Smooth muscle cell (in vitro differentiated cells): ENCODE measurements at regions not wholly inside any gene's neighbourhood (a gene's known extent, or its start where the extent isn't known, plus 50 kb on each side); places are given as distances from the start of the nearest gene placed in this dataset.

Experiments
- DNase-seq: peaks from one replicate; lab custom pipeline; 2025; ENCODE audit not compliant: unreplicated experiment; lab: John Stamatoyannopoulos, UW
- H2AFZ ChIP-seq: fragments of 200-600 bp; sonication (generic); 2 replicates; pipeline ENCODE4 v1.6.0; 2016; ENCODE audit warnings: antibody characterized with exemption, low read depth, mild to moderate bottlenecking
- H3F3A ChIP-seq: fragments of 200-600 bp; sonication (generic); 2 replicates; pipeline ENCODE4 v1.6.0; 2017; ENCODE audit warnings: antibody characterized with exemption, low read depth
- H3K27ac ChIP-seq: fragments of 200-600 bp; sonication (generic); 2 replicates; pipeline ENCODE4 v1.5.1; 2016; ENCODE audit warnings: low read depth, mild to moderate bottlenecking
- H3K27me3 ChIP-seq: fragments of 200-600 bp; sonication (generic); 2 replicates; pipeline ENCODE4 v1.6.1; 2016; ENCODE audit warnings: low read depth, mild to moderate bottlenecking
- H3K36me3 ChIP-seq: fragments of 200-600 bp; sonication (generic); 2 replicates; pipeline ENCODE4 v1.5.1; 2016; ENCODE audit warnings: low read depth
- H3K4me1 ChIP-seq: fragments of 200-600 bp; sonication (generic); 2 replicates; pipeline ENCODE4 v1.5.1; 2016; ENCODE audit warnings: low read depth
- H3K4me2 ChIP-seq: fragments of 200-600 bp; sonication (generic); 2 replicates; pipeline ENCODE4 v1.6.0; 2016; ENCODE audit warnings: mild to moderate bottlenecking
- H3K4me3 ChIP-seq: fragments of 200-600 bp; sonication (generic); 2 replicates; pipeline ENCODE4 v1.5.1; 2016; ENCODE audit warnings: mild to moderate bottlenecking
- H3K79me2 ChIP-seq: fragments of 200-600 bp; sonication (generic); 2 replicates; pipeline ENCODE4 v1.6.0; 2016; ENCODE audit warnings: low read depth, mild to moderate bottlenecking
- H3K9ac ChIP-seq: fragments of 200-600 bp; sonication (generic); 2 replicates; pipeline ENCODE4 v1.6.0; 2016; ENCODE audit warnings: low read depth
- H3K9me3 ChIP-seq: fragments of 200-600 bp; sonication (generic); replicated peaks from 2 replicates; pipeline ENCODE4 v1.5.1; 2016; ENCODE audit warnings: low read depth
- H4K20me1 ChIP-seq: fragments of 200-600 bp; sonication (generic); 2 replicates; pipeline ENCODE4 v1.6.0; 2016; ENCODE audit warnings: low read depth
- CTCF ChIP-seq: fragments of 200-600 bp; sonication (generic); IDR thresholded peaks from 2 replicates; pipeline ENCODE4 v1.5.1; 2017; ENCODE audit warnings: borderline replicate concordance, mild to moderate bottlenecking, antibody characterized with exemption; ENCODE audit not compliant: insufficient read depth, poor library complexity, severe bottlenecking
- WGBS: methylation state at CpG from one replicate; pipeline ENCODE4 v1.1.7; 2016; ENCODE audit warnings: low lambda C conversion rate; 5-methylcytosine and 5-hydroxymethylcytosine counted together

GRCh38 chr10:69703256-69703655 lies 73.2 kb downstream of the FAM241B start:
- Histone ChIP-seq H3K27me3 (peaks cover 25% of the 10 kb centered on the region), H4K20me1 (no peaks in the 10 kb centered on the region), H3F3A (no peaks in the 10 kb centered on the region), H3K9ac (peak overlapping the region; percentile 31), H3K36me3 (no peaks in the 10 kb centered on the region), H3K9me3 (no peaks in the 10 kb centered on the region), H3K4me3 (no peak overlapping the region), H3K27ac (peak overlapping the region; percentile 78), H3K79me2 (no peaks in the 10 kb centered on the region), H3K4me2 (peak overlapping the region; percentile 46), H3K4me1 (no peaks in the 10 kb centered on the region), H2AFZ (no peak overlapping the region)
- DNase-seq: no peak
- TF ChIP-seq CTCF: no peak
- WGBS: 46% methylated on average over 3 of the region's 3 CpGs

- Histone ChIP-seq H2AFZ (no peak overlapping the region), H3K4me1 (no peaks in the 10 kb centered on the region), H3K4me2 (peak overlapping the region; percentile 46), H3K27ac (peak overlapping the region; percentile 78), H3K9ac (peak overlapping the region; percentile 31), H3K36me3 (no peaks in the 10 kb centered on the region), H3F3A (no peaks in the 10 kb centered on the region), H4K20me1 (no peaks in the 10 kb centered on the region), H3K79me2 (no peaks in the 10 kb centered on the region), H3K27me3 (peaks cover 25% of the 10 kb centered on the region), H3K4me3 (no peak overlapping the region), H3K9me3 (no peaks in the 10 kb centered on the region)
- WGBS: 40% methylated on average over 7 of the region's 7 CpGs
- DNase-seq: no peak
- no peak for TF ChIP-seq CTCF
Observed at GRCh38 chr10:69703766-69704630, 74.0 kb downstream of the FAM241B start.

- 67% methylated on average over 7 of the region's 7 CpGs for WGBS
- TF ChIP-seq CTCF: no peak
- no peak for DNase-seq
- no peaks in the 10 kb centered on the region for H3K9me3 ChIP-seq
- no peak overlapping the region for H3K27ac ChIP-seq
- peaks cover 15% of the 10 kb centered on the region for H3K27me3 ChIP-seq
- no peaks in the 10 kb centered on the region for H3K36me3 ChIP-seq
- no peak overlapping the region for H3K9ac ChIP-seq
- H3K4me3 ChIP-seq: no peak overlapping the region
- no peak overlapping the region for H2AFZ ChIP-seq
- H3K4me1 ChIP-seq: no peaks in the 10 kb centered on the region
- H3F3A ChIP-seq: no peaks in the 10 kb centered on the region
- H4K20me1 ChIP-seq: no peaks in the 10 kb centered on the region
- no peak overlapping the region for H3K4me2 ChIP-seq
- no peaks in the 10 kb centered on the region for H3K79me2 ChIP-seq
Observed at GRCh38 chr10:69709366-69709941, 79.4 kb downstream of the FAM241B start.
